Ovary (tissue), 3 donors: ENCODE measurements at regions not wholly inside any gene's neighbourhood (a gene's known extent, or its start where the extent isn't known, plus 50 kb on each side); places are given as distances from the start of the nearest gene placed in this dataset.

Experiments used
- EP300 ChIP-seq: sonication (generic); formaldehyde crosslinking; IDR thresholded peaks from one replicate; pipeline ENCODE4 v1.6.1; 2017; ENCODE audit warnings: antibody characterized with exemption
- POLR2A ChIP-seq: fragments of 450-650 bp; IDR thresholded peaks from one replicate; pipeline ENCODE4 v1.6.1; 2017; ENCODE audit warnings: antibody characterized with exemption, mild to moderate bottlenecking, moderate library complexity
- TF ChIP-seq, protein P1 (sequence below), 3 donors: fragments of 450-650 bp in 2 of 3; fragments of 200-600 bp in 1 of 3; IDR thresholded peaks; one replicate each; pipeline versions ENCODE4 v1.5.1 to v1.8.0; 2016 to 2022; ENCODE audit warnings: antibody characterized with exemption in 3 of 3, mild to moderate bottlenecking in 1 of 3
- donor health status: DM: no; HTN: no; CAD: no.

DNA sequence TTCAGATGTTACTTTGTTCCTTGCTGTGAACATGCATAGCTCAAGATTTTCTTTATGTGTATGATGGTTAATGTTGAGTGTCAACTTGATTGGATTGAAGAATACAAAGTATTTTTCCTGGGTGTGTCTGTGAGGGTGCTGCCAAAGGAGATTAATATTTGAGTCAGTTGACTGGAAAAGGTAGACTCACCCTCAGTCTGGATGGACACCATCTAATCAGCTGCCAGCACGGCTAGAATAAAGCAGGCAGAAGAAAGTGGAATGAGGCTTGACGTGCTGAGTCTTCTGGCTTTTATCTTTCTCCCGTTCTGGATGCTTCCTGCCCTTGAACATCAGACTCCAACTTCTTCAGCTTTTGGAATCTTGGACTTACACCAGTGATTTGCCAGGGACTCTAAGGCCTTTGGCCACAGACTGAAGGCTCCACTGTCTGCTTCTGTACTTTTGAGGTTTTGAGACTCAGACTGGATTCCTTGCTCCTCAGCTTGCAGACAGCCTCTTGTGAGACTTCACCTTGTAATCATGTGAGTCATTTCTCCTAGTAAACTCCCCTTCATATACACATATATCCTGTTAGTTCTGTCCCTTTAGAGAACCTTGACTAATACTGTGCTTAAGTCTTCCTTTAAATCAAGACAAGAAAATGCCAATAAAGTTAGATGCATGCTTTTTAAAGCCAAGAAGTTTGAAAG, 626.6 kb downstream of the KCNT2 start:
- no peak for TF ChIP-seq EP300
- TF ChIP-seq, protein P1, sequence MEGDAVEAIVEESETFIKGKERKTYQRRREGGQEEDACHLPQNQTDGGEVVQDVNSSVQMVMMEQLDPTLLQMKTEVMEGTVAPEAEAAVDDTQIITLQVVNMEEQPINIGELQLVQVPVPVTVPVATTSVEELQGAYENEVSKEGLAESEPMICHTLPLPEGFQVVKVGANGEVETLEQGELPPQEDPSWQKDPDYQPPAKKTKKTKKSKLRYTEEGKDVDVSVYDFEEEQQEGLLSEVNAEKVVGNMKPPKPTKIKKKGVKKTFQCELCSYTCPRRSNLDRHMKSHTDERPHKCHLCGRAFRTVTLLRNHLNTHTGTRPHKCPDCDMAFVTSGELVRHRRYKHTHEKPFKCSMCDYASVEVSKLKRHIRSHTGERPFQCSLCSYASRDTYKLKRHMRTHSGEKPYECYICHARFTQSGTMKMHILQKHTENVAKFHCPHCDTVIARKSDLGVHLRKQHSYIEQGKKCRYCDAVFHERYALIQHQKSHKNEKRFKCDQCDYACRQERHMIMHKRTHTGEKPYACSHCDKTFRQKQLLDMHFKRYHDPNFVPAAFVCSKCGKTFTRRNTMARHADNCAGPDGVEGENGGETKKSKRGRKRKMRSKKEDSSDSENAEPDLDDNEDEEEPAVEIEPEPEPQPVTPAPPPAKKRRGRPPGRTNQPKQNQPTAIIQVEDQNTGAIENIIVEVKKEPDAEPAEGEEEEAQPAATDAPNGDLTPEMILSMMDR (IDR thresholded peaks at IDR 0.05), result no peak
- TF ChIP-seq POLR2A, result no peak
